HG03196 (cell line): ENCODE measurements at regions not wholly inside any gene's neighbourhood (a gene's known extent, or its start where the extent isn't known, plus 50 kb on each side); places are given as distances from the start of the nearest gene placed in this dataset.
A peak's percentile ranks its signal among the peaks of the same experiment; 100 is the strongest.
"Not testable (repeated sequence)": the region's sequence is repeated elsewhere in the genome, so short reads cannot be mapped to it uniquely, and the experiment has no call there.

Experiments
- ATAC-seq: cut with Tn5 transposase; IDR thresholded peaks from one replicate; pipeline ENCODE4 v1.9.1; 2021; ENCODE audit not compliant: unreplicated experiment

DNA sequence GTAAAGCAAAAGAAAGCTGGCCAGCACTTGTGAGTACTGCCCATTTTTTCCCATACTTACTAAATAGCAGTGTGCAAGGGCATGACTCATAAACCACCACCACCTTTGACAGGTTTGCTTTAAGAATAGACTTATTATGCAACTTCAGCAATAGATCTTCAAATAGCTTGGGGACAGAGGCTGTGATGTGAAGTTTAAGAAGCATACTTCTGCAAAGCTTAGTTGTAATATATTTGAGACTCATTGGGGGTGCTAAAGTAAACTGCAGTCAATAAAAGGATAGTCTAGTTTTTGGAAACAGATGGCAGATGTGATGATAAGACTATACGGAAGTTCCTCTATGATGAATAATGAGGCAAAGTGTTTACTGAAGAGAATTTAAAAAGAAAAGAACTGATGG is 210.0 kb downstream of the PLA2G4A start:
- ATAC-seq: no peak

GRCh38 chr1:187041104-187041503 is 212.4 kb downstream of the PLA2G4A start:
- no peak for ATAC-seq

DNA sequence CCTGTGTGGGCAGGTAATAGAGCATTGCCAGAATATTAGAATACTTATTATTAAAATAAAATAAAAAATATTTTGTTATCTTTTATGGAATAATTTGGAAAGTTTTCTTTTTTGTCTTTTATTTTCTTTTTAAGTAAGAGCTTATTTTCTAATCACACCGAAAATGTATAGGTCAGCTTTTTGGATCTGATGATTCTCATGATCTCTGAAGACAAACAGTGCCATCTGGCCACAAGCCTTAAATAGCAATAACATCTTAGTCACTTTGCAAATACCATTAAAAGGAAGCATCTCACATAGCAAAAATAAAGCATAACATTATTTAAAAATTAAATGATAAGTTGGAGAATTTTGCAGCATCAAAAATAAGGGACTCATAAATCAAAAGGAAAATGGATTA is 213.8 kb downstream of the PLA2G4A start:
- ATAC-seq: no peak

DNA sequence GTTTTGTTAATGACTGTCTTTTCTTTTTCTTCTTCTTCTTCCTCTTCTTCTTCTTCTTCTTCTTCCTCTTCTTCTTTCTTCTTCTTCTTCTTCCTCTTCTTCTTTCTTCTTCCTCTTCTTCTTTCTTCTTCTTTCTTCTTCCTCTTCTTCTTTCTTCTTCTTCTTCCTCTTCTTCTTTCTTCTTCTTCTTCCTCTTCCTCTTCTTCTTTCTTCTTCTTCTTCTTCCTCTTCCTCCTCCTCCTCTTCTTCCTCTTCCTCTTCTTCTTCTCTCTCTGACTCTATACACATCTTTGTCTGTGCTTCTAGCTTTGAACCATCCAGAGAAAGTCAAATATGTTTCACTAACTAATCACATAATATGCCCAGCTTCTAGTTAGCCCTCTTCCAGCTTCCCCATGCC is 214.7 kb downstream of the PLA2G4A start:
- ATAC-seq: not testable (repeated sequence)

DNA sequence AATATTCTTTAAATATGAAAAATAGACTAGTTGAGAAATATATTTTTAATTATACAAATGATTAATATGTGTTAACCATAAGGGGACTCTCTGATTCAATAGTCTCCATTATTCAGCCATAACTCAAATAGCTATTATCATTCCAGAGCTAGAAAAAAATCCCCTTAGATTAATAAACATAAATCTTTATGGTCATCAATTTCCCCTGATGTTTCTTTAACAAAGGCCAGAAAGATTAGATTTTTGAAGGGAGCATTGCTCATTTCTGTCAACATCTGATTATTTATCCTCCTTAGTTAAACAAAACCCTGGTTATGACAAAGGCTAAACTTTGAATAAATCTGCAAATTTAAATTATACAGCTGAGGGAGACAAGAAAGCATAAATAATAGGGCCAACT is 215.7 kb downstream of the PLA2G4A start:
- ATAC-seq: no peak

- ATAC-seq: no peak
Measured at GRCh38 chr1:187045371-187045770, 216.6 kb downstream of the PLA2G4A start.

- ATAC-seq: no peak
Measured at GRCh38 chr1:187046293-187046692, 217.5 kb downstream of the PLA2G4A start.

GRCh38 chr1:187047298-187047697 is 218.5 kb downstream of the PLA2G4A start:
- no peak for ATAC-seq

- ATAC-seq: peak; percentile 87
Measured at GRCh38 chr1:187051618-187052232, 223.0 kb downstream of the PLA2G4A start.

GRCh38 chr1:187053876-187054275 is 225.1 kb downstream of the PLA2G4A start:
- no peak for ATAC-seq

DNA sequence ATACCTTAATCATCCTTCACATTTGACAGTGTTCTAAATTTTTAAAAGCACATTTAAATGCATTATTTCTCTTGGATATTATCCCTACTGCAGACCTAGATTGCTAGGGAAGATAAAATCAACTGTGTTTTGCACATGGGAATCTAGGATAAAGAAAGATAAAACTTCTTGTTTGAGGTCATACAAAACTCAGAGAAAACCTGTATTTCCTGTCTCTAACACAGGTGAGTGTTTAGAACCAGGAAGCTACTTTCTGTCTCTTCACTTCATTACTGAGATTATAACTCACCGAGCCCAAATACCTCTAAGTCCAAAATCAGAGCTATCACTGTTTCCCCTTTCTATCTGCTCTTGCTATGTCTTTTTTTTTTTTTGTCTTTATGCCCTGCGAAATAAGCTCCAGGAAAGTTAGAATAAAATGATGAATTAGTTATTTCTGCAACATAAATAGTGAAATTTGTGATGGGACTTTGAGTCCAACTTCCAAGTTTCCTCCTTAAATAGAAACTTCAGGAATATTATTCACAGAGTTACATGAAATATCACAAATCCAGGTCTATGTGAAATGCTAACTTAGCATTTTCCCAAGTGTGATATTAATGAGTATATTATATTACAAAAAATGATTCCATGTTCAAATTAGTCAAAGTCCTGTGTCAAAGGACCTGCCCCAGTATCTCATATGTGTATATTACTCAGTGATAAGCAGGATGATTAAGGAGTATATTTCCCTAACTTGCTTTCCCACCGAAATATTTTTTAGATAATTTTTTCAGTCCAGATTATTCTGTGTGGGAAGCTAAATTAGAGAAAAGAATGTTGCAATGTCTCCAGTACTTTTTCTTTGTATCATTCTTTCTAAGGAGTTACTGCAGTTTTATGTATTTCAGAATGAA is 226.4 kb downstream of the PLA2G4A start:
- ATAC-seq: no peak

DNA sequence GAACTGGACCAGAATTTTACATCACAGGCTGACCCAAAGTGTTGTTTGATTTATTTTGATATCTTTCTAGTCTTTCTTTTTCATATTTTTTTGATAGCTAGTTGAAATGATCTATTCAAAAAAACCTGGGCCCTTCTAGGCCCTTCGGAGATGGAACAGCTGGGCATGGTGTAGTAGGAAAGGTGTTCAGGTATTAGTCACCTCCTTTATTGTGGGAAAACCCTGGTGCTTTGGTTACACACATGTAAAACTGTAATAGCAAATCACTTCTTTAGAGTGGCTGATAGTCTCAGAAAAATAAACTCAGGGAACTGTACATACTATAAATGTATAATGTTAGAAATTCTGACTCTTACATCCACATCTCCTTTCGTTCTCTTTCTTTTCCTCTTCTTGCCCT is 234.5 kb downstream of the PLA2G4A start:
- ATAC-seq: no peak

DNA sequence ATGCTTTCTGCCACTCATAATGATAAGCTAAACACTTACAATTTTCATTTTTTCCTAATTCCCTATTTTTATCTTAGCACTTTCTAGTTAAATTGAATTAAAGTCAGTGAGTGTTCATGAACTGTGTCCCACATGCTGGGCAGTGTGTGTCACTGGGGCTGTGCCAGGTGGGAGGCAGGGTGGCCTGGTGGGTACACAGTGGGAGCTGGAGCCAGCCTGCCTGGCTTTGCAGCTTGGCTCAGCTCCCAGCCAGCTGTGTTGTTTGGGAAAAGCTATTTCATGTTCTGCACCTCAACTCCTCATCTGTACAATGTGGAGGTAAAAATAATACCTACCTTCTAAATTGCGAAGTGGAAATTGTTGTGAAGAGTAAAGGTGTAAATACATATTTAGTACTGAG is 238.4 kb downstream of the PLA2G4A start:
- no peak for ATAC-seq

DNA sequence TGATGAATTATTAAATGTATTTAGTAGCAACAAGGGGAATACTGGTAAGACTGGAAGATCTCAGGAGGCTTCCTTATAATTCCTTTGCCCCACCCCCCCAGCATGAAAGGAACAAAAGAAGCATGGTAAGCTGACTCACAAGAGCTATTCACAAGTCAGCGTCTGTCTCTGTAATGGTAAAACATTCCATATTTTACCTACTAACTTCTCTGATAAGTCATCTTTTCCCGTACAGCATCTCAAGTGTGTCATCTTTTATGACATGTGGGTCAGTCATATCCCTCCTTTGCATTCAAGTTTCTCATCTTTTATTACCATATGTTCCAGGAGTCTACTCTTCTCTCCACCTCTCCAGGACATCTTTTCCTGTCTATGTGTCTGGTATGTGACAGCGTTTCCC is 241.3 kb downstream of the PLA2G4A start:
- ATAC-seq: no peak

DNA sequence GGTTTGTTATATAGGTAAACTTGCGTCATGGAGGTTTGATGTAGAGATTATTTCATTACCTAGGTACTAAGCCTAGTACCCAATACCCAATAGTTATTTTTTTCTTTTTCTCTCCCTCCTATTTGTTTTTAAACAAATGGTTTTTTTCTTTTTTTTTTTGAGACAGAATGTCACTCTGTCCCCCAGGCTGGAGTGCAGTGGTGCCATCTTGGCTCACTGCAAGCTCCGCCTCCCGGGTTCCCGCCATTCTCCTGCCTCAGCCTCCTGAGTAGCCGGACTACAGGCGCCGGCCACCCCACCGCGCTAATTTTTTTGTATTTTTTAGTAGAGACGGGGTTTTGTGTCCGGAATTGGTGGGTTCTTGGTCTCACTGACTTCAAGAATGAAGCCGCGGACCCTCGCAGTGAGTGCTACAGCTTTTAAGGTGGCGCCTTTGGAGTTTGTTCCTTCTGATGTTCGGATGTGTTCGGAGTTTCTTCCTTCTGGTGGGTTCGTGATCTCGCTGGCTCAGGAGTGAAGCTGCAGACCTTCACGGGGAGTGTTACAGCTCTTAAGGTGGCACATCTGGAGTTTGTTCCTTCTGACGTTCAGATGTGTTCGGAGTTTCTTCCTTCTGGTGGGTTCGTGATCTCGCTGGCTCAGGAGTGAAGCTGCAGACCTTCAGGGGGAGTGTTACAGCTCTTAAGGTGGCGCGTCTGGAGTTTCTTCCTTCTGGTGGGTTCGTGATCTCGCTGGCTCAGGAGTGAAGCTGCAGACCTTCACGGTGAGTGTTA is 243.7 kb downstream of the PLA2G4A start:
- ATAC-seq: not testable (repeated sequence)

GRCh38 chr1:187073035-187073560 is 244.3 kb downstream of the PLA2G4A start:
- not testable (repeated sequence) for ATAC-seq

- ATAC-seq: not testable (repeated sequence)
Measured at GRCh38 chr1:187073634-187074245, 245.0 kb downstream of the PLA2G4A start.

DNA sequence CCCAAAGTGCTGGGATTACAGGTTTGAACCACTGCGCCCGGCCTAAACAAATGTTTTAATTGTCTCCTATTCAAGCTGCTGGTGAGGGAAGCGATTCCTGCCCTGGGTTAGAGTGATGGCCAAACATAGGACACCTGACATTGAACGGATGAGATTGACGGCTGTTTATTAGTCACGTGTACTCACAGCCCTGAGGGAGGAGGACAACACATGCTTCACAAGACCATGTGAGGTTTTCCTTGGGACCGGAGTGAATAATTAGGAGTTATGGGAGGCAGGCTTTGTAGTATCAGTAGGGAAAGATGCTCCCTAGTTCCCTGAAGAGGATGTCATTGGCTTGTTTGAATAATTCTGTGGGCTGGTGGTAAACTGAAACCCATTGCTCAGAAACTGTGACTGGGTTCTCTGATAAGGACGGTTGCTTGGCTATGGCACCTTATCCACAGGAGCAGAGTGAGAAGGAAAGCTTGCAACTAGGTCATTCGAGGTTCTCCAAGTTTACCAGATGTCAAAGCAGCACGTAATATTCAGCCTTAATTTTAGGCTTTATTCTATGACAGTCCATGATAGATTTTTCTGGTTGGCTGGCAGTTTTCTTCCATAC is 245.8 kb downstream of the PLA2G4A start:
- ATAC-seq: no peak

GRCh38 chr1:187076922-187077321 is 248.2 kb downstream of the PLA2G4A start:
- ATAC-seq: no peak

GRCh38 chr1:187078321-187078720 is 249.6 kb downstream of the PLA2G4A start:
- no peak for ATAC-seq

GRCh38 chr1:187078916-187079315 is 250.2 kb downstream of the PLA2G4A start:
- ATAC-seq: no peak
